Breast epithelium (tissue), 3 donors: ENCODE measurements at regions not wholly inside any gene's neighbourhood (a gene's known extent, or its start where the extent isn't known, plus 50 kb on each side); places are given as distances from the start of the nearest gene placed in this dataset.

ENCODE experiments used
- CTCF ChIP-seq, 3 donors: fragments of 450-650 bp; IDR thresholded peaks; one replicate each; pipeline ENCODE4 v1.5.1; 2016 to 2017; ENCODE audit warnings: antibody characterized with exemption in 3 of 3, mild to moderate bottlenecking in 3 of 3, moderate library complexity in 3 of 3
- POLR2AphosphoS5 ChIP-seq, 3 donors: sonication (generic); formaldehyde crosslinking; IDR thresholded peaks; one replicate each; pipeline ENCODE4 v1.6.1; 2017; ENCODE audit warnings: antibody characterized with exemption in 3 of 3

GRCh38 chr10:78516236-78516635 is 482.6 kb downstream of the RPS24 start:
- TF ChIP-seq CTCF (IDR thresholded peaks at IDR 0.05) (no peak), POLR2AphosphoS5 (IDR thresholded peaks at IDR 0.05) (no peak)
